ENCODE measurements at regions not wholly inside any gene's neighbourhood (a gene's known extent, or its start where the extent isn't known, plus 50 kb on each side); places are given as distances from the start of the nearest gene placed in this dataset.

GRCh38 chr2:84257831-84258230 lies 201.2 kb downstream of the SUCLG1 start:
- no peak for TF ChIP-seq POLR2A (IDR thresholded peaks at IDR 0.05; ENCODE audit: low read length)
- no peak for TF ChIP-seq CTCF (IDR thresholded peaks at IDR 0.05)
- no peak for TF ChIP-seq MAFK (IDR thresholded peaks at IDR 0.05; ENCODE audit: partially characterized antibody)
- TF ChIP-seq FOSB (CRISPR knock-in tag; IDR thresholded peaks at IDR 0.05): no peak
